Naive thymus-derived CD4-positive, alpha-beta T cell (primary cell): ENCODE measurements at regions not wholly inside any gene's neighbourhood (a gene's known extent, or its start where the extent isn't known, plus 50 kb on each side); places are given as distances from the start of the nearest gene placed in this dataset.

Experiments
- ATAC-seq: fragments of 150-1000 bp; cut with Tn5 transposase; 2 replicates; pipeline ENCODE4 v1.10.0; 2021; ENCODE audit warnings: mild to moderate bottlenecking, moderate library complexity
- CTCF ChIA-PET: fragments of 350-600 bp; sonication (Branson Sonifier 250); formaldehyde crosslinking; loops from one replicate; lab custom pipeline; 2021; ENCODE audit warnings: antibody characterized with exemption; lab: Charles Lee
- POLR2A ChIA-PET: fragments of 350-600 bp; sonication (Branson Sonifier 250); formaldehyde crosslinking; loops from one replicate; lab custom pipeline; 2021; ENCODE audit warnings: antibody characterized with exemption, inconsistent platforms; lab: Charles Lee
- DNase-seq, 9 donors: peaks; one replicate each; pipeline versions ENCODE4 v3.0.0 to v3.0.0-alpha.2; 2020 to 2022; ENCODE audit warnings: mixed read lengths in 1 of 9
- H3K27ac ChIP-seq: one replicate; pipeline ENCODE4 v1.7.0; 2013; ENCODE audit warnings: mild to moderate bottlenecking, low read depth, low read length, moderate library complexity
- H3K27me3 ChIP-seq, 2 donors: one replicate each; pipeline ENCODE4 v1.7.0; 2013; ENCODE audit warnings: low read length in 2 of 2, mild to moderate bottlenecking in 2 of 2, moderate library complexity in 2 of 2; ENCODE audit not compliant: control insufficient read depth in 2 of 2, insufficient read depth in 2 of 2
- H3K36me3 ChIP-seq, 3 experiments: 1 replicate in 2 of 3; 2 replicates in 1 of 3; pipeline ENCODE4 v1.7.0; 2013; ENCODE audit warnings: low read length in 3 of 3, mild to moderate bottlenecking in 3 of 3, moderate library complexity in 1 of 3; ENCODE audit not compliant: insufficient read depth in 3 of 3, control insufficient read depth in 2 of 3
- H3K4me1 ChIP-seq, 2 donors: one replicate each; pipeline ENCODE4 v1.7.0; 2013; ENCODE audit warnings: low read length in 2 of 2, mild to moderate bottlenecking in 2 of 2, moderate library complexity in 1 of 2; ENCODE audit not compliant: control insufficient read depth in 2 of 2, insufficient read depth in 2 of 2
- H3K4me3 ChIP-seq: 2 replicates; pipeline ENCODE4 v1.7.0; 2013; ENCODE audit warnings: mild to moderate bottlenecking, low read length
- H3K9me3 ChIP-seq, 3 experiments: 1 replicate in 2 of 3; 2 replicates in 1 of 3; pipeline ENCODE4 v1.7.0; 2013; ENCODE audit warnings: low read length in 3 of 3; ENCODE audit not compliant: control insufficient read depth in 2 of 3
- H3K27ac Mint-ChIP-seq, 9 donors: one replicate each; pipeline ENCODE4 v1.8.0; 2020 to 2022; ENCODE audit warnings: mixed read lengths in 9 of 9, mild to moderate bottlenecking in 8 of 9, moderate library complexity in 5 of 9, inconsistent platforms in 2 of 9
- H3K27me3 Mint-ChIP-seq, 5 donors: one replicate each; pipeline ENCODE4 v1.8.0; 2021 to 2022; ENCODE audit warnings: mixed read lengths in 5 of 5, mild to moderate bottlenecking in 1 of 5
- H3K36me3 Mint-ChIP-seq, 5 donors: one replicate each; pipeline ENCODE4 v1.8.0; 2020 to 2022; ENCODE audit warnings: mixed read lengths in 5 of 5, mild to moderate bottlenecking in 3 of 5, inconsistent platforms in 1 of 5
- H3K4me1 Mint-ChIP-seq, 7 donors: one replicate each; pipeline ENCODE4 v1.8.0; 2020 to 2022; ENCODE audit warnings: mixed read lengths in 7 of 7, mild to moderate bottlenecking in 3 of 7, inconsistent platforms in 1 of 7
- H3K4me3 Mint-ChIP-seq, 10 donors: one replicate each; pipeline ENCODE4 v1.8.0; 2020 to 2022; ENCODE audit warnings: mild to moderate bottlenecking in 10 of 10, mixed read lengths in 10 of 10, moderate library complexity in 6 of 10, inconsistent platforms in 2 of 10
- H3K9me3 Mint-ChIP-seq, 11 donors: one replicate each; pipeline ENCODE4 v1.8.0; 2020 to 2022; ENCODE audit warnings: mixed read lengths in 11 of 11, mild to moderate bottlenecking in 4 of 11, inconsistent platforms in 1 of 11, moderate library complexity in 1 of 11
- intact Hi-C, 2 donors: fragments of 100-400 bp; cut with micrococcal nuclease; formaldehyde crosslinking; loops; one replicate each; pipeline ENCODE4 v1.15.1; 2023

DNA sequence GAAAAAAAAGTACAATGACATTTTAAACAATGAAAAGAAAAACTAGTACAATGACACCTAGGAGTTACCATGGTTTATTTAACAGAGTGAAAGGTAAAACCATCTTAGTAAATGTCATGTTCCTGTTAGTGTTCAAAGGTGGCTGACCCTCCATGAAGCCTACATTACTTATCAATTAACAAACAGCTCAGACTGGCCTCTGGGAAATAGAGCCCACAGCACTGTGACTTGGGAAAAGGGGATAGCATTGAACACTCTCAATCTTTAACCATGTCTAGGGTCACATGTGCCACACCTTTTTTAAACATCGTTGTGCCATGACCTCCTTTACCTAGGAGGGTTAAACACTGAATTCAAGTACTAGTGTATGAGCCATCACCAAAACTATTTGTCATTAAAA lies 106.3 kb upstream of the SOX5 start:
- Mint-ChIP-seq H3K27me3 (no peaks in the 10 kb centered on the region), H3K27ac (no peak overlapping the region), H3K4me3 (no peak overlapping the region), H3K9me3 (peaks cover 0 to 7% (median 0%) of the 10 kb centered on the region in 11 donors), H3K36me3 (no peaks in the 10 kb centered on the region), H3K4me1 (no peaks in the 10 kb centered on the region)
- intact Hi-C loops: no loop called here
- CTCF ChIA-PET: no interaction called here
- DNase-seq (no peak), ATAC-seq (no peak)
- POLR2A ChIA-PET: no interaction called here
- Histone ChIP-seq H3K27me3 (no peaks in the 10 kb centered on the region), H3K9me3 (no peaks in the 10 kb centered on the region), H3K36me3 (no peaks in the 10 kb centered on the region), H3K27ac (no peak overlapping the region), H3K4me3 (no peak overlapping the region), H3K4me1 (no peaks in the 10 kb centered on the region)

DNA sequence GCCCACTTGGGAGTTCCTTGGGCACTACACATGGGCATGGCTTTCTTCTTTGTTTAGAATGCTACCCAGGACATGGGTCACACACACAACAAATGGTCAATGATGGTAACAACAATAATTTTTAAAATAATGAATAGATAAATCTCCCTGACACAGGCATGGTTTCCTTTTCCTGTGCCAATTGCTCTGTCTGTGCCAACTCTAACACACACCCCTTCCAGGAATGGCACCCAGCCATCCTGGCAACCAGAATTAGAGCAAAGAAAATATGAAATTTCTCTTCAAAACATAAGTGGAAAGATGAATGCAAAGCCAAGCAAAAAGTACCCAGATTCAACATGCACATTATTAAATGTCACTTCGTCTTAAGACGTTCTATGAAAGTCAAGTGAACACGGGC lies 104.9 kb upstream of the SOX5 start:
- no peaks in the 10 kb centered on the region for H3K9me3 ChIP-seq
- ATAC-seq (no peak), DNase-seq (no peak)
- Mint-ChIP-seq H3K9me3 (peaks cover 0 to 5% (median 0%) of the 10 kb centered on the region in 11 donors), H3K4me1 (no peaks in the 10 kb centered on the region), H3K4me3 (no peak overlapping the region), H3K27me3 (no peaks in the 10 kb centered on the region), H3K36me3 (no peaks in the 10 kb centered on the region), H3K27ac (no peak overlapping the region)
- POLR2A ChIA-PET: no interaction called here
- no peaks in the 10 kb centered on the region for H3K36me3 ChIP-seq
- H3K27ac ChIP-seq: no peak overlapping the region
- H3K27me3 ChIP-seq: no peaks in the 10 kb centered on the region
- H3K4me3 ChIP-seq: no peak overlapping the region
- H3K4me1 ChIP-seq: no peaks in the 10 kb centered on the region
- intact Hi-C loops: no loop called here
- CTCF ChIA-PET: no interaction called here

DNA sequence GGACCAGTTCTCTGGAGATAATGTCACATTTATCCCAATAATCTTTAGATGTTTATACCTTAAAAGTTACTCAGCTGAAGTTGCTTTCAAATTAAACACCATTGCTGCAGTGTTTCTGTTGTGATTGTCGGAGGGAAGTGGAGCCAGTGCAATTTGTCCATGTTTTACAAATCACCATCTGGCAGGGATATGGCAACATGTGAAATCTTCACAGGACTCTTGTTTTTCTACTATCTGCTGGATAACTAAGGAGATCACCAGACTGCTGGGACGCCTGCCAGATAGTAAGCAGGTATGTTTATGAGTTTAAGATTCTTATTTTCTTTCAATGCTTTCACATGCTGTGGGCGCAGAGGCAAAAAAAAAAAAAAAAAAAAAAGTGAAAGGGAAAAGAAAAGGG lies 100.3 kb upstream of the SOX5 start:
- Mint-ChIP-seq H3K27me3 (no peaks in the 10 kb centered on the region), H3K9me3 (peaks cover 0 to 8% (median 3%) of the 10 kb centered on the region in 11 donors), H3K36me3 (no peaks in the 10 kb centered on the region), H3K4me3 (no peak overlapping the region), H3K4me1 (no peaks in the 10 kb centered on the region), H3K27ac (no peak overlapping the region)
- Histone ChIP-seq H3K4me3 (no peak overlapping the region), H3K27me3 (no peaks in the 10 kb centered on the region), H3K4me1 (no peaks in the 10 kb centered on the region), H3K36me3 (no peaks in the 10 kb centered on the region), H3K9me3 (no peaks in the 10 kb centered on the region), H3K27ac (no peak overlapping the region)
- intact Hi-C loops: no loop called here
- ChIA-PET POLR2A (no interaction called here), CTCF (no interaction called here)
- DNase-seq: no peak
- no peak for ATAC-seq

DNA sequence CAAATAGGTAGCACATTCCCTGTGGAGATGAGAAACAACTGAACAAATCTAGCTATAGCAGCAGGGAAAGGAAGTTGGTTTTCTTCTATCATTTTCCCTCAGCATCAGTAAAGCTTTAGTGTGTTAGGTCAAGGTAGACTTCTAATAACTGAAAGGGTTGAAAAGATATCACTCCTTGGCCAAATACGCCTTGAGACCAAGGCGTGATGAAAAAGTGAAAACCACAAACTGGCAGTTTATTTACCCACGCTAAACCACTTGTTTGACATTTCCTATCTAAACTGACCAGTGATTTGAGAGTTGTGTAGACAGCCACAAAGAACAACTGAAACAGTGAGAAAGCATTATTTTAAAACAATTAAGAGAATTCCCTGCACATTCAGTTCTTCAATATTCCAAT lies 99.6 kb upstream of the SOX5 start:
- H3K27ac ChIP-seq: no peak overlapping the region
- no peaks in the 10 kb centered on the region for H3K4me1 Mint-ChIP-seq
- POLR2A ChIA-PET: no interaction called here
- no peaks in the 10 kb centered on the region for H3K9me3 ChIP-seq
- H3K36me3 ChIP-seq: no peaks in the 10 kb centered on the region
- H3K36me3 Mint-ChIP-seq: no peaks in the 10 kb centered on the region
- H3K27me3 ChIP-seq: no peaks in the 10 kb centered on the region
- no peak for ATAC-seq
- no peak for DNase-seq
- H3K4me1 ChIP-seq: no peaks in the 10 kb centered on the region
- no peak overlapping the region for H3K4me3 Mint-ChIP-seq
- no peak overlapping the region for H3K27ac Mint-ChIP-seq
- peaks cover 0 to 8% (median 1%) of the 10 kb centered on the region in 11 donors for H3K9me3 Mint-ChIP-seq
- no peak overlapping the region for H3K4me3 ChIP-seq
- intact Hi-C loops: no loop called here
- CTCF ChIA-PET: no interaction called here
- no peaks in the 10 kb centered on the region for H3K27me3 Mint-ChIP-seq

DNA sequence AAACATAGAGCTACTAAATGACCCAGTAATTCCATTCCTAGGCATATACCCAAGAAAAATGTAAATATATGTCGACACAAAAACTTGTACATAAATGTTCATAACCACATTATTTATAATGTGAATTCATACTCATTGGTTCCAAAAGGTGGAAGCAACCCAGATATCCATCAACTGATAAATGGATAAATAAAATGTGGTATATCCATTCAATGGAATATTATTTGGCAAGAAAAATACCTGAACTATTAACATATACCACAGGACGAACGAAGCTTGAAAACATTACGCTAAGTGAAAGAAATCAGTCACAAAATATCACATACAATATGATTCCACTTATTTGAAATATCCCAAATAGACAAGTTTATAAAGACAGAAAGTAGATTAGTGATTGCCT lies 99.0 kb upstream of the SOX5 start:
- DNase-seq (no peak), ATAC-seq (no peak)
- H3K27ac ChIP-seq: no peak overlapping the region
- CTCF ChIA-PET: interaction anchor here (0.7 kb wide), 1 partner anchor 10 kb away, joined by 3 read pairs; no protein-coding TSS in a partner anchor
- intact Hi-C loops: no loop called here
- no peaks in the 10 kb centered on the region for H3K27me3 ChIP-seq
- no peaks in the 10 kb centered on the region for H3K4me1 Mint-ChIP-seq
- no peaks in the 10 kb centered on the region for H3K36me3 Mint-ChIP-seq
- H3K4me3 ChIP-seq: no peak overlapping the region
- H3K4me1 ChIP-seq: no peaks in the 10 kb centered on the region
- H3K27ac Mint-ChIP-seq: no peak overlapping the region
- no peaks in the 10 kb centered on the region for H3K36me3 ChIP-seq
- no peaks in the 10 kb centered on the region for H3K27me3 Mint-ChIP-seq
- H3K9me3 Mint-ChIP-seq: peaks cover 0 to 8% (median 1%) of the 10 kb centered on the region in 11 donors
- H3K4me3 Mint-ChIP-seq: no peak overlapping the region
- no peaks in the 10 kb centered on the region for H3K9me3 ChIP-seq
- POLR2A ChIA-PET: no interaction called here

DNA sequence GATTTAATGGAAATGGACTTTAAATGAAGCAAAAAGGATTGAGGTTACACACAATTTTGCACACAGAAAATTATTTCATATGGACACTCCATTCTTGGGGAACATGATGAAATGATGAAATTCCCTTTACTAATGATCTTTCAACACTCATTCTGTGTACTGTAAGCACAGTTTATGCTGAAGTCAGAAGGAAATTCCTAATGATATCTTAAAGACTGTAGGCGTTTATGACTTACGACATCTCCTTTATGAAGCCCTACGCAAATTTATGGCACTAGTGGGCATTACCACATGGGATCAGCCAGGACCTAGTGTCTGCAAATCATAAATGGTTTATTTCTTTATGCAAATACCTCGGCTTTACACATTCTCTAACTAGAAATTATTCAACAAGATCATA lies 97.9 kb upstream of the SOX5 start:
- Mint-ChIP-seq H3K27me3 (no peaks in the 10 kb centered on the region), H3K4me3 (no peak overlapping the region)

DNA sequence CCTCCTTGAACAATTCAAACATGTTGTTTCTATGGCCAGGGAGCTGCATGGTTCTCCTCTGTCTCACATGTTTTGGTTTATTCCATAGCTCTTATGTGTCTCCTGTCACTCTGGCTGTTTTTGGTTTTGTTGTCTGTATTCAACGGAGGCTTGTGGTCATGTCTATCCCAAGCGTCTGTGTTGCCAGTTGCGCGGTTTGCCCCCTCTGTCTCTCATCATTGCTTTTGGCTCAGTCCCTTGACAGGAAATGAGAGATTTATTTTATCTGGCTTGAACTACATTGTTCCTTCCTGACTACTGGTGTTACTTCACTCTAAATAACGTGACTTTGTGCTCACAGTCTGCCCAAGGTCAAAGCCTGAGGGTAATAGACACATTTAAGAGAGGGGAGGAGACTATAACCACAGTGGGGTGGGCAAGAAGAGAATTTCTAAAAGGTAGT lies 96.4 kb upstream of the SOX5 start:
- CTCF ChIA-PET: no interaction called here
- peaks cover 0 to 7% (median 0%) of the 10 kb centered on the region in 11 donors for H3K9me3 Mint-ChIP-seq
- no peak overlapping the region for H3K4me3 ChIP-seq
- H3K4me3 Mint-ChIP-seq: no peak overlapping the region
- H3K27me3 ChIP-seq: no peaks in the 10 kb centered on the region
- ATAC-seq (no peak), DNase-seq (no peak)
- no peaks in the 10 kb centered on the region for H3K9me3 ChIP-seq
- no peaks in the 10 kb centered on the region for H3K36me3 Mint-ChIP-seq
- POLR2A ChIA-PET: no interaction called here
- intact Hi-C loops: no loop called here
- H3K27ac ChIP-seq: no peak overlapping the region
- H3K4me1 Mint-ChIP-seq: no peaks in the 10 kb centered on the region
- H3K27ac Mint-ChIP-seq: no peak overlapping the region
- H3K4me1 ChIP-seq: no peaks in the 10 kb centered on the region
- H3K27me3 Mint-ChIP-seq: no peaks in the 10 kb centered on the region
- H3K36me3 ChIP-seq: no peaks in the 10 kb centered on the region

More for the DNA sequence above, 97.9 kb upstream of the SOX5 start:
- Histone ChIP-seq H3K4me3 (no peak overlapping the region), H3K9me3 (no peaks in the 10 kb centered on the region), H3K36me3 (no peaks in the 10 kb centered on the region), H3K27me3 (no peaks in the 10 kb centered on the region), H3K27ac (no peak overlapping the region), H3K4me1 (no peaks in the 10 kb centered on the region)
- DNase-seq (no peak), ATAC-seq (no peak)
- POLR2A ChIA-PET: no interaction called here
- Mint-ChIP-seq H3K36me3 (no peaks in the 10 kb centered on the region), H3K9me3 (peaks cover 0 to 8% (median 0%) of the 10 kb centered on the region in 11 donors), H3K27ac (no peak overlapping the region), H3K4me1 (no peaks in the 10 kb centered on the region)
- CTCF ChIA-PET: no interaction called here
- intact Hi-C loops: no loop called here
